GM23338 (cell line): ENCODE measurements at regions not wholly inside any gene's neighbourhood (a gene's known extent, or its start where the extent isn't known, plus 50 kb on each side); places are given as distances from the start of the nearest gene placed in this dataset.

Experiments
- ATAC-seq: fragments of 200-7000 bp; cut with Tn5 transposase; 3 replicates; pipeline ENCODE4 v1.9.1; 2020
- DNase-seq: peaks from one replicate; pipeline ENCODE4 v3.0.0-alpha.2; 2015; ENCODE audit warnings: low spot score
- H2AFZ ChIP-seq: fragments of 200-600 bp; sonication (generic); 2 replicates; pipeline ENCODE4 v1.8.0; 2016; ENCODE audit warnings: antibody characterized with exemption, mild to moderate bottlenecking, moderate library complexity
- H3F3A ChIP-seq: fragments of 200-600 bp; sonication (generic); replicated peaks from 2 replicates; pipeline ENCODE4 v1.8.0; 2017; ENCODE audit warnings: antibody characterized with exemption, mixed run types, low read depth
- H3K27ac ChIP-seq: fragments of 200-600 bp; sonication (generic); 2 replicates; pipeline ENCODE4 v1.6.1; 2016; ENCODE audit warnings: low read depth
- H3K27me3 ChIP-seq: fragments of 200-600 bp; sonication (generic); 2 replicates; pipeline ENCODE4 v1.8.0; 2016; ENCODE audit warnings: mild to moderate bottlenecking, mixed run types, moderate library complexity; ENCODE audit not compliant: insufficient read depth
- H3K36me3 ChIP-seq: fragments of 200-600 bp; sonication (generic); 2 replicates; pipeline ENCODE4 v1.8.0; 2016; ENCODE audit warnings: mild to moderate bottlenecking; ENCODE audit not compliant: insufficient read depth
- H3K4me1 ChIP-seq: fragments of 200-600 bp; sonication (generic); 2 replicates; pipeline ENCODE4 v1.8.0; 2016; ENCODE audit warnings: mild to moderate bottlenecking, moderate library complexity; ENCODE audit not compliant: insufficient read depth
- H3K4me2 ChIP-seq: fragments of 200-600 bp; sonication (generic); 2 replicates; pipeline ENCODE4 v1.7.1; 2017; ENCODE audit warnings: mixed run types
- H3K4me3 ChIP-seq: fragments of 200-600 bp; sonication (generic); 2 replicates; pipeline ENCODE4 v1.6.1; 2016; ENCODE audit warnings: mixed run types
- H3K79me2 ChIP-seq: fragments of 200-600 bp; sonication (generic); replicated peaks from 2 replicates; pipeline ENCODE4 v1.8.0; 2017; ENCODE audit warnings: mild to moderate bottlenecking; ENCODE audit not compliant: insufficient read depth
- H3K9me2 ChIP-seq: fragments of 200-600 bp; sonication (generic); 2 replicates; pipeline ENCODE4 v1.8.0; 2017; ENCODE audit not compliant: insufficient read depth
- H4K20me1 ChIP-seq: fragments of 200-600 bp; sonication (generic); replicated peaks from 2 replicates; pipeline ENCODE4 v1.8.0; 2017; ENCODE audit warnings: mild to moderate bottlenecking; ENCODE audit not compliant: insufficient read depth
- H3K27ac Mint-ChIP-seq: 2 replicates; pipeline ENCODE4 v1.8.0; 2020; ENCODE audit warnings: inconsistent platforms, mild to moderate bottlenecking, moderate library complexity, mixed read lengths
- H3K27me3 Mint-ChIP-seq: 3 replicates; pipeline ENCODE4 v1.8.0; 2022; ENCODE audit warnings: low read depth, mild to moderate bottlenecking, moderate library complexity, mixed read lengths, inconsistent platforms; ENCODE audit not compliant: insufficient read depth, poor library complexity
- H3K36me3 Mint-ChIP-seq: 3 replicates; pipeline ENCODE4 v1.8.0; 2021; ENCODE audit warnings: low read depth, mild to moderate bottlenecking, inconsistent platforms, moderate library complexity, mixed read lengths
- H3K4me1 Mint-ChIP-seq: 3 replicates; pipeline ENCODE4 v1.8.0; 2020; ENCODE audit warnings: mild to moderate bottlenecking, inconsistent platforms, mixed read lengths
- H3K4me3 Mint-ChIP-seq: 3 replicates; pipeline ENCODE4 v1.8.0; 2021; ENCODE audit warnings: moderate library complexity, mild to moderate bottlenecking, inconsistent platforms, mixed read lengths
- H3K9me3 Mint-ChIP-seq: 3 replicates; pipeline ENCODE4 v1.8.0; 2020; ENCODE audit warnings: moderate library complexity, mild to moderate bottlenecking, inconsistent platforms, mixed read lengths
- CREB1 ChIP-seq: fragments of 250-450 bp; sonication (Bioruptor Pico); IDR thresholded peaks from 2 replicates; pipeline ENCODE4 v1.5.0; 2020; ENCODE audit warnings: low read depth, mild to moderate bottlenecking, moderate library complexity
- CTCF ChIP-seq, 2 experiments: fragments of 200-600 bp in 1 of 2; sonication (generic) in 1 of 2; conservative IDR thresholded peaks; 2 replicates each; pipeline versions ENCODE4 v1.5.1 to v1.6.1; 2016 to 2017; ENCODE audit warnings: antibody characterized with exemption in 2 of 2, low read depth in 2 of 2, mild to moderate bottlenecking in 2 of 2, moderate library complexity in 1 of 2
- ETS1 ChIP-seq: IDR thresholded peaks from 2 replicates; pipeline ENCODE4 v1.6.1; 2016; ENCODE audit warnings: antibody characterized with exemption
- NANOG ChIP-seq: IDR thresholded peaks from 2 replicates; pipeline ENCODE4 v1.6.1; 2016; ENCODE audit warnings: antibody characterized with exemption, borderline replicate concordance
- ZNF331 ChIP-seq: fragments of 250-450 bp; sonication (Bioruptor Pico); IDR thresholded peaks from 2 replicates; pipeline ENCODE4 v1.5.0; 2020; ENCODE audit warnings: low read depth, mild to moderate bottlenecking, moderate library complexity
- ZNF462 ChIP-seq: fragments of 250-450 bp; sonication (Bioruptor Pico); IDR thresholded peaks from 2 replicates; pipeline ENCODE4 v1.5.0; 2020; ENCODE audit warnings: mild to moderate bottlenecking, moderate library complexity

GRCh38 chr11:134800826-134801225 lies 388.8 kb upstream of the B3GAT1 start:
- H4K20me1 ChIP-seq, result no peaks in the 10 kb centered on the region
- H3K4me2 ChIP-seq, result peak overlapping the region; percentile 45
- Mint-ChIP-seq H3K9me3 (no peaks in the 10 kb centered on the region), H3K27me3 (peaks cover 10% of the 10 kb centered on the region), H3K4me1 (peaks cover 31% of the 10 kb centered on the region), H3K27ac (no peak overlapping the region), H3K4me3 (no peak overlapping the region; the same call in 2 of the 3 replicates), H3K36me3 (no peaks in the 10 kb centered on the region)
- H3F3A ChIP-seq, result no peaks in the 10 kb centered on the region
- peaks cover 18% of the 10 kb centered on the region for H3K4me1 ChIP-seq
- ATAC-seq (peak; percentile 37), DNase-seq (no peak)
- H2AFZ ChIP-seq, result peak overlapping the region; percentile 94; the same call in 1 of the 2 replicates
- H3K4me3 ChIP-seq, result no peak overlapping the region
- H3K36me3 ChIP-seq, result no peaks in the 10 kb centered on the region
- TF ChIP-seq ZNF331 (CRISPR knock-in tag), result no peak
- H3K27me3 ChIP-seq, result no peaks in the 10 kb centered on the region
- H3K79me2 ChIP-seq, result no peaks in the 10 kb centered on the region
- H3K9me2 ChIP-seq, result no peaks in the 10 kb centered on the region
- H3K27ac ChIP-seq, result no peak overlapping the region

- DNase-seq (no peak), ATAC-seq (no peak)
- Mint-ChIP-seq H3K36me3 (no peaks in the 10 kb centered on the region), H3K9me3 (no peaks in the 10 kb centered on the region), H3K27me3 (peaks cover 10% of the 10 kb centered on the region), H3K27ac (no peak overlapping the region), H3K4me1 (peaks cover 31% of the 10 kb centered on the region), H3K4me3 (no peak overlapping the region)
- H3K36me3 ChIP-seq, result no peaks in the 10 kb centered on the region
- H3K79me2 ChIP-seq, result no peaks in the 10 kb centered on the region
- no peak overlapping the region for H3K4me3 ChIP-seq
- H3K27ac ChIP-seq, result no peak overlapping the region
- no peaks in the 10 kb centered on the region for H4K20me1 ChIP-seq
- TF ChIP-seq CREB1 (no peak), ETS1 (no peak), NANOG (no peak)
- H3K4me1 ChIP-seq, result peaks cover 18% of the 10 kb centered on the region
- H3K27me3 ChIP-seq, result no peaks in the 10 kb centered on the region
- H2AFZ ChIP-seq, result peak overlapping the region; percentile 94; the same call in 1 of the 2 replicates
- H3F3A ChIP-seq, result no peaks in the 10 kb centered on the region
- H3K9me2 ChIP-seq, result no peaks in the 10 kb centered on the region
- no peak overlapping the region for H3K4me2 ChIP-seq
Measured at GRCh38 chr11:134800130-134800529, 388.1 kb upstream of the B3GAT1 start.

GRCh38 chr11:134799386-134799785 lies 387.3 kb upstream of the B3GAT1 start:
- Histone ChIP-seq H3K36me3 (no peaks in the 10 kb centered on the region), H3K27me3 (no peaks in the 10 kb centered on the region), H3K4me2 (no peak overlapping the region), H3K79me2 (no peaks in the 10 kb centered on the region), H3K4me3 (no peak overlapping the region), H3K4me1 (peaks cover 18% of the 10 kb centered on the region), H2AFZ (no peak overlapping the region), H3F3A (no peaks in the 10 kb centered on the region), H3K27ac (no peak overlapping the region), H4K20me1 (no peaks in the 10 kb centered on the region), H3K9me2 (no peaks in the 10 kb centered on the region)
- no peak for ATAC-seq
- Mint-ChIP-seq H3K27me3 (peaks cover 10% of the 10 kb centered on the region), H3K36me3 (no peaks in the 10 kb centered on the region), H3K9me3 (no peaks in the 10 kb centered on the region), H3K4me3 (no peak overlapping the region), H3K27ac (no peak overlapping the region), H3K4me1 (peaks cover 31% of the 10 kb centered on the region)
- DNase-seq, result no peak
- no peak for TF ChIP-seq ZNF462 (CRISPR knock-in tag)
- no peak for TF ChIP-seq CTCF (conservative IDR thresholded peaks at IDR 0.05; ENCODE audit: low read depth in 2 of 2)
- TF ChIP-seq CREB1, result no peak
- TF ChIP-seq ZNF331 (CRISPR knock-in tag), result no peak
